Trophoblast cell (in vitro differentiated cells and primary cell): ENCODE measurements at regions not wholly inside any gene's neighbourhood (a gene's known extent, or its start where the extent isn't known, plus 50 kb on each side); places are given as distances from the start of the nearest gene placed in this dataset.

ENCODE experiments used
- DNase-seq, 2 donors: peaks; one replicate each; pipeline ENCODE4 v3.0.0-alpha.2; 2016
- H2AFZ ChIP-seq: 2 replicates; pipeline ENCODE4 v1.6.1; 2013; ENCODE audit warnings: low read length, moderate library complexity, mild to moderate bottlenecking; ENCODE audit not compliant: insufficient read depth, poor library complexity
- H2AK5ac ChIP-seq: 2 replicates; pipeline ENCODE4 v1.6.1; 2013; ENCODE audit warnings: mild to moderate bottlenecking, low read length
- H2BK120ac ChIP-seq: 2 replicates; pipeline ENCODE4 v1.6.1; 2013; ENCODE audit warnings: low read length, mild to moderate bottlenecking, moderate library complexity; ENCODE audit not compliant: insufficient read depth, poor library complexity
- H2BK12ac ChIP-seq: 2 replicates; pipeline ENCODE4 v1.6.1; 2013; ENCODE audit warnings: mild to moderate bottlenecking, low read length, moderate library complexity
- H2BK5ac ChIP-seq: 2 replicates; pipeline ENCODE4 v1.6.1; 2013; ENCODE audit warnings: low read length, low read depth, moderate library complexity, mild to moderate bottlenecking; ENCODE audit not compliant: poor library complexity
- H3K14ac ChIP-seq: 2 replicates; pipeline ENCODE4 v1.6.1; 2013; ENCODE audit warnings: mild to moderate bottlenecking, low read length
- H3K18ac ChIP-seq: 2 replicates; pipeline ENCODE4 v1.6.1; 2013; ENCODE audit warnings: mild to moderate bottlenecking, low read length
- H3K23ac ChIP-seq: 2 replicates; pipeline ENCODE4 v1.6.1; 2013; ENCODE audit warnings: low read length
- H3K27ac ChIP-seq: 2 replicates; pipeline ENCODE4 v1.5.1; 2013; ENCODE audit warnings: low read depth, mild to moderate bottlenecking, inconsistent platforms, low read length, moderate library complexity
- H3K27me3 ChIP-seq: 2 replicates; pipeline ENCODE4 v1.6.1; 2013; ENCODE audit warnings: inconsistent platforms, mild to moderate bottlenecking, low read length, moderate library complexity; ENCODE audit not compliant: insufficient read depth
- H3K36me3 ChIP-seq, 2 experiments: 1 replicate in 1 of 2; 2 replicates in 1 of 2; pipeline ENCODE4 v1.6.1; 2013; ENCODE audit warnings: low read length in 2 of 2, mild to moderate bottlenecking in 2 of 2, moderate library complexity in 1 of 2; ENCODE audit not compliant: insufficient read depth in 2 of 2, control insufficient read depth in 1 of 2
- H3K4ac ChIP-seq: 2 replicates; pipeline ENCODE4 v1.6.1; 2013; ENCODE audit warnings: low read depth, mild to moderate bottlenecking, low read length, moderate library complexity
- H3K4me1 ChIP-seq, 2 experiments: 1 replicate in 1 of 2; 2 replicates in 1 of 2; pipeline ENCODE4 v1.6.1; 2013; ENCODE audit warnings: low read length in 2 of 2, mild to moderate bottlenecking in 2 of 2, moderate library complexity in 1 of 2; ENCODE audit not compliant: insufficient read depth in 2 of 2, control insufficient read depth in 1 of 2
- H3K4me2 ChIP-seq: 2 replicates; pipeline ENCODE4 v1.6.1; 2013; ENCODE audit warnings: inconsistent platforms, mild to moderate bottlenecking, low read length, moderate library complexity
- H3K4me3 ChIP-seq: 2 replicates; pipeline ENCODE4 v1.5.1; 2013; ENCODE audit warnings: mild to moderate bottlenecking, low read depth, low read length, inconsistent platforms
- H3K79me1 ChIP-seq: one replicate; pipeline ENCODE4 v1.6.1; 2013; ENCODE audit warnings: low read length
- H3K79me2 ChIP-seq: 2 replicates; pipeline ENCODE4 v1.6.1; 2013; ENCODE audit warnings: low read length, mild to moderate bottlenecking; ENCODE audit not compliant: control insufficient read depth, insufficient read depth, poor library complexity
- H3K9ac ChIP-seq: 2 replicates; pipeline ENCODE4 v1.6.1; 2013; ENCODE audit warnings: mild to moderate bottlenecking, low read length
- H3K9me3 ChIP-seq: 2 replicates; pipeline ENCODE4 v1.6.1; 2013; ENCODE audit warnings: low read depth, mild to moderate bottlenecking, control low read depth, inconsistent platforms, low read length; ENCODE audit not compliant: insufficient read depth
- H4K12ac ChIP-seq: 2 replicates; pipeline ENCODE4 v1.6.1; 2013; ENCODE audit warnings: low read depth, mild to moderate bottlenecking, low read length, moderate library complexity
- H4K8ac ChIP-seq: 2 replicates; pipeline ENCODE4 v1.6.1; 2013; ENCODE audit warnings: low read depth, mild to moderate bottlenecking, low read length, moderate library complexity
- H4K91ac ChIP-seq: one replicate; pipeline ENCODE4 v1.6.1; 2013; ENCODE audit warnings: low read depth, mild to moderate bottlenecking, low read length, moderate library complexity
- WGBS: extraction: QIAGEN DNeasy Blood & Tissue Kit; methylation state at CpG from one replicate; pipeline ENCODE4 v1.1.7; 2013; ENCODE audit warnings: missing lambda C conversion rate; ENCODE audit not compliant: insufficient read length, insufficient coverage; ENCODE audit errors: extremely low coverage; 5-methylcytosine and 5-hydroxymethylcytosine counted together

GRCh38 chr16:86881118-86881510 is 302.8 kb downstream of the FOXL1 start:
- Histone ChIP-seq H3K18ac (no peak overlapping the region), H4K12ac (no peak overlapping the region), H3K4me1 (no peaks in the 10 kb centered on the region), H2BK120ac (no peak overlapping the region), H2BK12ac (no peak overlapping the region), H3K4me3 (no peak overlapping the region), H2BK5ac (no peak overlapping the region), H2AK5ac (no peak overlapping the region), H3K79me1 (no peaks in the 10 kb centered on the region), H3K14ac (no peak overlapping the region), H3K9me3 (no peaks in the 10 kb centered on the region), H3K9ac (no peak overlapping the region), H3K27me3 (no peaks in the 10 kb centered on the region), H3K4me2 (no peak overlapping the region), H3K27ac (no peak overlapping the region), H3K4ac (no peak overlapping the region), H3K23ac (no peak overlapping the region), H2AFZ (no peak overlapping the region), H3K79me2 (no peaks in the 10 kb centered on the region), H4K91ac (no peak overlapping the region), H3K36me3 (no peaks in the 10 kb centered on the region), H4K8ac (no peak overlapping the region)
- no CpG with 5 or more reads among the region's 12 CpGs for WGBS
- no peak for DNase-seq

DNA sequence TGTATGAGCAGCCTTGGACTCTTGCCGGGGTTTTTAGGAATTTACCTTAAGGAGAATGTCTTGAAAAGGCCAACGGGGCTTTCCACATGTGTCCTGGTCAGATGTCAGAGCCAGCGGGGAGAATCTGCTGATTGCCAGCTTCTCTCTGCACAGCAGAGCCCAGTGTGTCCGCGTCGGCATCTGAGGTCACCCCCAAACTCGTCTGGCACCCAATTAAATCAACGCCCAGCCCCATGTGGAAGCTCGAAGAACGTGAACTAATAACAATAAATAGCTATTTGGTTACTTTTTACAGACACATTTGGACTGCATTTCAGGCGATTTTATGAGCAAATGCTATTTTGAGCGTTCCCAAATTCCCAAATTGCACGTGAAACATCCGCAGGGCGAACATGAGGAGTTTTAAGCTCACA is 303.5 kb downstream of the FOXL1 start:
- Histone ChIP-seq H3K79me2 (no peaks in the 10 kb centered on the region), H4K12ac (no peak overlapping the region), H2BK5ac (no peak overlapping the region), H3K14ac (no peak overlapping the region), H3K79me1 (no peaks in the 10 kb centered on the region), H3K23ac (no peak overlapping the region), H3K36me3 (no peaks in the 10 kb centered on the region), H3K9ac (no peak overlapping the region), H4K91ac (no peak overlapping the region), H3K27ac (no peak overlapping the region), H2AFZ (no peak overlapping the region), H4K8ac (no peak overlapping the region), H3K27me3 (no peaks in the 10 kb centered on the region), H3K9me3 (no peaks in the 10 kb centered on the region), H2BK120ac (no peak overlapping the region), H3K4ac (no peak overlapping the region), H3K4me1 (no peaks in the 10 kb centered on the region), H3K4me2 (no peak overlapping the region), H3K4me3 (no peak overlapping the region), H2BK12ac (no peak overlapping the region), H2AK5ac (no peak overlapping the region), H3K18ac (no peak overlapping the region)
- DNase-seq = no peak
- no CpG with 5 or more reads among the region's 15 CpGs for WGBS

DNA sequence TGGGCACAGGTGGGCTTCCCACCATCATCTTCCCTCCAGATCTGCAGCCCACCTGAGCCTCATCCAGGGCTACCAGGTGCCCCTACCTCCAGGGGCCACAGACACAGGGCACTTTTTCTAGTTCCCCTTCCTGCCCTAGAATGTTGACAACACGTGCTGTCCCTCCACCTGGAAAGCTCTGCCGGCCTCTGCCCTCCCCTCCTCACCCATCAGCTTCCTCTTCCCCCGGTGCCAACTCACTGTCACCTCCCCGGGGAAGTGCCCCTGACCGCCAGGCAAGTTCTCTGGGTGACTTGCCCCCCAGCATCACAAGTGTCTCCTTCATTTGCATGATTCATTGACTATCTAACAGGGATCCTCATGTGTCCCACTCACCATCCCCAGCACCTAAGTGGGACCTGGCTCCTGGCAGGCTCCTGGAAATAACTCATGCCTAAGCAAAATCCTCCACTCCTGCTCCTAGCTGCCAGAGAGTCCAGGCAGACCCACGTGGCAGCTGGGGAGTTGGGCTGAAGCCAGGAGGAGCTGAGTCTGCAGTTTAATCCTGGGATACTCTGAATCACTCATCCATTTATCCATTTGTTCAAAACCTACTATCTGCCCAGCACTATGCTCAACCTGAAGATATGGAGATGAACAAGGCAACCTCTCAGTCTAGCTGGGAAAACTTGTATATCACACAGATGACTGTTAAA is 304.4 kb downstream of the FOXL1 start:
- DNase-seq = no peak
- Histone ChIP-seq H2BK5ac (no peak overlapping the region), H3K4me1 (peaks cover 0 to 2% of the 10 kb centered on the region in 2 experiments), H3K36me3 (no peaks in the 10 kb centered on the region), H3K4me3 (no peak overlapping the region), H4K91ac (no peak overlapping the region), H2BK120ac (no peak overlapping the region), H3K23ac (no peak overlapping the region), H3K27ac (no peak overlapping the region), H4K8ac (no peak overlapping the region), H3K14ac (no peak overlapping the region), H3K4ac (no peak overlapping the region), H3K27me3 (no peaks in the 10 kb centered on the region), H3K79me1 (no peaks in the 10 kb centered on the region), H2AFZ (peak overlapping the region; percentile 12), H2BK12ac (no peak overlapping the region), H3K79me2 (no peaks in the 10 kb centered on the region), H3K9ac (no peak overlapping the region), H4K12ac (no peak overlapping the region), H3K18ac (no peak overlapping the region), H2AK5ac (no peak overlapping the region), H3K4me2 (no peak overlapping the region), H3K9me3 (no peaks in the 10 kb centered on the region)
- WGBS = no CpG with 5 or more reads among the region's 6 CpGs

GRCh38 chr16:86883583-86884389 is 305.4 kb downstream of the FOXL1 start:
- Histone ChIP-seq H4K8ac (no peak overlapping the region), H2BK120ac (no peak overlapping the region), H2AFZ (no peak overlapping the region), H4K12ac (no peak overlapping the region), H3K9ac (no peak overlapping the region), H3K9me3 (no peaks in the 10 kb centered on the region), H3K4me1 (peaks cover 0 to 2% of the 10 kb centered on the region in 2 experiments), H3K27me3 (no peaks in the 10 kb centered on the region), H3K79me2 (no peaks in the 10 kb centered on the region), H3K36me3 (no peaks in the 10 kb centered on the region), H3K14ac (no peak overlapping the region), H3K4me3 (no peak overlapping the region), H3K79me1 (no peaks in the 10 kb centered on the region), H3K18ac (no peak overlapping the region), H3K23ac (no peak overlapping the region), H4K91ac (no peak overlapping the region), H2BK12ac (no peak overlapping the region), H3K27ac (no peak overlapping the region), H3K4me2 (no peak overlapping the region), H2BK5ac (no peak overlapping the region), H2AK5ac (no peak overlapping the region), H3K4ac (no peak overlapping the region)
- no CpG with 5 or more reads among the region's 14 CpGs for WGBS
- DNase-seq = no peak
